Astrocyte of the spinal cord (primary cell): ENCODE measurements at regions not wholly inside any gene's neighbourhood (a gene's known extent, or its start where the extent isn't known, plus 50 kb on each side); places are given as distances from the start of the nearest gene placed in this dataset.

ENCODE experiments used
- DNase-seq: peaks from one replicate; pipeline ENCODE4 v3.0.0; 2011; ENCODE audit warnings: low read depth, low spot score
- H3K4me3 ChIP-seq: 2 replicates; pipeline ENCODE4 v1.5.1; 2011; ENCODE audit warnings: low read depth, mild to moderate bottlenecking, low read length, moderate library complexity
- CTCF ChIP-seq: IDR thresholded peaks from 2 replicates; pipeline ENCODE4 v1.5.1; 2012; ENCODE audit warnings: low read depth, mild to moderate bottlenecking, low read length, inconsistent platforms
- in situ Hi-C: cut with HindIII; loops from 2 replicates; pipeline ENCODE4 v1.10.0; 2017; ENCODE audit warnings: low sequenced_read_pairs

- no peak for DNase-seq
- TF ChIP-seq CTCF, result no peak
- in situ Hi-C loops, result no loop called here
- no peak overlapping the region for H3K4me3 ChIP-seq
Observed at GRCh38 chr16:51900221-51900780, 646.6 kb downstream of the TOX3 start.

DNA sequence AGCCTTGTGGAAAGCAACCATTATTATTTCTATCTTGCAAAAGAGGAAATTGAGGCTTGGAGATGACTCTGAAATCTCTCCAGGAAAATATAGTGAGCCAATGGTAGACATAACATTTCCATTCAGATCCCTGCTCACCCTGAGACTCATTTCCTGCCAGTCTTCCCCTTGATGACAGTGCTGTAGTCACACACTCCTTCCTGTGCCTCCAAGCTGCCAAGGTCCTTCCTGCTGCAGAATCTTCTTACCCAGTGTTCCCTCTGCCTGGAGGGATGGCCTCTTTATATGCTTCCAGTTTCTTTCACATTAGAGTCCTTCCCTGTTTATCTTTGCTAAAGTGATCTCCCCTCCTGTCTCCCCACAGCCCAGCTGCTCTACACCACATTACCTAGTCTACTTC, 648.1 kb downstream of the TOX3 start:
- in situ Hi-C loops, result no loop called here
- TF ChIP-seq CTCF, result no peak
- no peak overlapping the region for H3K4me3 ChIP-seq
- no peak for DNase-seq

- DNase-seq, result no peak
- in situ Hi-C loops, result no loop called here
- TF ChIP-seq CTCF, result no peak
- no peak overlapping the region for H3K4me3 ChIP-seq
Observed at GRCh38 chr16:51896013-51896412, 650.9 kb downstream of the TOX3 start.

DNA sequence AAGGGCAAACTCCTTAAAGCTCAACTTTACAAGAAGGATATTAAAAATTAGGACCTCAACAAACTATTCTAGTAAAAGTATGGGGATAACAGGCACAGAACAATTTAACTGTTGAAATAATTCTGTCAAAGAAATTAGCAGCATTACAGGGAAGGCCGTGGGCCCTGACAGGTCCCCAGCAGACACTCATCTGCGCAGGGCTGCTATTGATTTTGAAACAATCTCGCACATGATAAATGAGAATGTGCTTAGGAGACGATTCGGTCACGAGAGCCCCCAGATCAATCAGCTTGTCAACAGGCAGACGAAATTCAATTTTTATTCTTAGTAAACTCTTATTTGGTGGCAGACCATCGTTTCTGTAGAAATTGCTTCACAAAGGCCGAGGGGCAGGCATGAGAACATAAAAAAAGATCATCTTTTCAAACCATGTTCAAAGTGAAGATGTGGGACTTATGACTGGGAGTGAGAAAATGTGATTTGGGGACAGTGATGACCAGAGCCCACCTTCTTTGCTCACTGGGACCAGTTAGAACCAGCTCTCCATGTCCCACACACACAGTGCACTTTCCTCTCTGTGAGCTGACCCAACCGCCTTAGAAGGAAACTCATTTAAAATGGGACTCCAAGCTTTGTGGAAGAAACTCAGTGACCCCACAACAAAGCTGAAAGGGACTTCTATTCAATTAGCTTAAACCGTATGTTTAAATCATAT, 654.5 kb downstream of the TOX3 start:
- H3K4me3 ChIP-seq, result no peak overlapping the region
- in situ Hi-C loops, result no loop called here
- no peak for DNase-seq
- TF ChIP-seq CTCF, result no peak

DNA sequence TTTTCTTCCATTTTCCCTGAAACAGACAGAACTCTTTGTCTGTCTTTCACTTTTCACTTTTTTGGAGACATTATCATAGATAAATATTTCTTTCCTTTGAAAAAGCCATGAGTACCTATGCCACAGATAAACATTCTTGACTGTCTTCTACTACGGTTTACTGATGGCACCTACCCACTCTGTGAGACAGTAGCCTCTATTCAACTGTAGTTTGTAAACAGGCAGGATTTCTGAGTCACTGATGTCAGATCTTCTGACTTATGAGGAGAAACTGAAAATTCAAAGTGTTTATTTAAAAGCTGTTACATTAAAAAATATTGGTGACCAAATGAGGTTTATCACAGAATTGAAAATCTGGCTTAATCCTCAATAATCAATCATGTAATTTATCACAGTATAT, 658.4 kb downstream of the TOX3 start:
- DNase-seq, result no peak
- no peak overlapping the region for H3K4me3 ChIP-seq
- in situ Hi-C loops, result no loop called here
- no peak for TF ChIP-seq CTCF

DNA sequence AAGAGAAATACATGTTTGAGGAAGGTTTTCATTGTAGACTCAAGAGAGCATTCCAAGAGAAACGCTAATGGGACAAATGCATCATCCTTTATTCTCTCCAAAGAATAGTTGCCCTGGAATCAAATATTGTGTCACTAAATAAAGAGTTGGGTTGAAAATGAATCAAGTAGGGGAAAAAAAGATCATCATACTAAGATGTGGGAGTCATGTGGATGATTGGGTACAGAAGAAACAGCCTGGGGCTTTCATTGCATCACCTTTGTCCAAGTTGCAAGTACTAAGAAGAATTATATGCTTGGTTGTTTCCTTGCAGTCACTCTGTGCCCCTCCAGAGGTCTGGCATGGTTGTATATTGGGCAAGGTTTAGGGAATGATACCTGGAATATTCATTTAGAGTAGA, 658.9 kb downstream of the TOX3 start:
- H3K4me3 ChIP-seq, result no peak overlapping the region
- TF ChIP-seq CTCF, result no peak
- in situ Hi-C loops, result no loop called here
- no peak for DNase-seq
